PC-3 (cell line): ENCODE measurements at regions not wholly inside any gene's neighbourhood (a gene's known extent, or its start where the extent isn't known, plus 50 kb on each side); places are given as distances from the start of the nearest gene placed in this dataset.

Source experiments
- EZH2 ChIP-seq: fragments of 300-600 bp; sonication (generic); IDR thresholded peaks from one replicate; pipeline ENCODE4 v1.6.1; 2017; ENCODE audit warnings: antibody characterized with exemption, mild to moderate bottlenecking, low read length; ENCODE audit not compliant: unreplicated experiment
- TF ChIP-seq, protein P1 (sequence below): fragments of 300-600 bp; sonication (generic); conservative IDR thresholded peaks from 2 replicates; pipeline ENCODE4 v1.5.1; 2017; ENCODE audit warnings: antibody characterized with exemption, low read depth, mild to moderate bottlenecking, low read length

DNA sequence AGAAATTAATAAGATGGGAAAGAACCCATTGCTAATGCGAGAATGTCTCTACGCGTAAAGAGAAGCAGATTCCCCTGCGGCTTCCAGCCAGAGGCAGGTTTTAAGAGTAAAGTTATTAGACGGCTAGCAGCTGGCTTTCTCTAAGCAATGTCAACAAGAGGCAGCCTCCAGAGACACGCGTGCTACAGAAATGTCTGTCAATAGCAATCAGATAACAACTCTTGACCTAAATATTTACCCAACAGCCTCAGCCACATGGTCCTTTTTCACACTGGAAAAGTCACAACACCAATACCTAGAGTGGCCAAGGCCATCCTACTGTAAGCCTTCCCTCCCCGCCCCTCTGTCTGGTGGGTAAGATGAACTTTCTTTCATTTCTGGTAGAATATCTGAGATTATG, 146.0 kb upstream of the SFSWAP start:
- TF ChIP-seq, protein P1, sequence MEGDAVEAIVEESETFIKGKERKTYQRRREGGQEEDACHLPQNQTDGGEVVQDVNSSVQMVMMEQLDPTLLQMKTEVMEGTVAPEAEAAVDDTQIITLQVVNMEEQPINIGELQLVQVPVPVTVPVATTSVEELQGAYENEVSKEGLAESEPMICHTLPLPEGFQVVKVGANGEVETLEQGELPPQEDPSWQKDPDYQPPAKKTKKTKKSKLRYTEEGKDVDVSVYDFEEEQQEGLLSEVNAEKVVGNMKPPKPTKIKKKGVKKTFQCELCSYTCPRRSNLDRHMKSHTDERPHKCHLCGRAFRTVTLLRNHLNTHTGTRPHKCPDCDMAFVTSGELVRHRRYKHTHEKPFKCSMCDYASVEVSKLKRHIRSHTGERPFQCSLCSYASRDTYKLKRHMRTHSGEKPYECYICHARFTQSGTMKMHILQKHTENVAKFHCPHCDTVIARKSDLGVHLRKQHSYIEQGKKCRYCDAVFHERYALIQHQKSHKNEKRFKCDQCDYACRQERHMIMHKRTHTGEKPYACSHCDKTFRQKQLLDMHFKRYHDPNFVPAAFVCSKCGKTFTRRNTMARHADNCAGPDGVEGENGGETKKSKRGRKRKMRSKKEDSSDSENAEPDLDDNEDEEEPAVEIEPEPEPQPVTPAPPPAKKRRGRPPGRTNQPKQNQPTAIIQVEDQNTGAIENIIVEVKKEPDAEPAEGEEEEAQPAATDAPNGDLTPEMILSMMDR, result no peak
- no peak for TF ChIP-seq EZH2
